Stimulated activated naive CD8-positive, alpha-beta T cell treated with anti-CD3 and anti-CD28 coated beads, Interleukin-15, Interleukin-2, amounts not matched to agents 100 ng/mL and 50 ng/mL, for 24 hours (primary cell): ENCODE measurements at regions not wholly inside any gene's neighbourhood (a gene's known extent, or its start where the extent isn't known, plus 50 kb on each side); places are given as distances from the start of the nearest gene placed in this dataset.

Experiments
- H3K27ac Mint-ChIP-seq: one replicate; pipeline ENCODE4 v1.8.0; 2021; ENCODE audit warnings: mild to moderate bottlenecking, mixed read lengths
- H3K27me3 Mint-ChIP-seq: one replicate; pipeline ENCODE4 v1.8.0; 2021; ENCODE audit warnings: mixed read lengths
- H3K36me3 Mint-ChIP-seq: one replicate; pipeline ENCODE4 v1.8.0; 2021; ENCODE audit warnings: low read depth, mixed read lengths
- H3K4me1 Mint-ChIP-seq: one replicate; pipeline ENCODE4 v1.8.0; 2021; ENCODE audit warnings: low read depth, mixed read lengths
- H3K4me3 Mint-ChIP-seq: one replicate; pipeline ENCODE4 v1.8.0; 2021; ENCODE audit warnings: mild to moderate bottlenecking, mixed read lengths
- H3K9me3 Mint-ChIP-seq: one replicate; pipeline ENCODE4 v1.8.0; 2021; ENCODE audit warnings: mixed read lengths

GRCh38 chr12:82120901-82121300 is 237.3 kb downstream of the CCDC59 start:
- H3K27ac Mint-ChIP-seq, result no peak overlapping the region
- no peak overlapping the region for H3K4me3 Mint-ChIP-seq
- H3K9me3 Mint-ChIP-seq, result peaks cover 8% of the 10 kb centered on the region
- H3K27me3 Mint-ChIP-seq, result no peaks in the 10 kb centered on the region
- H3K4me1 Mint-ChIP-seq, result no peaks in the 10 kb centered on the region
- H3K36me3 Mint-ChIP-seq, result no peaks in the 10 kb centered on the region

- Mint-ChIP-seq H3K4me3 (no peak overlapping the region), H3K27me3 (no peaks in the 10 kb centered on the region), H3K4me1 (no peaks in the 10 kb centered on the region), H3K36me3 (no peaks in the 10 kb centered on the region), H3K27ac (no peak overlapping the region), H3K9me3 (no peaks in the 10 kb centered on the region)
These were observed 248.9 kb downstream of the CCDC59 start for GRCh38 chr12:82109243-82109642.

- Mint-ChIP-seq H3K4me1 (no peaks in the 10 kb centered on the region), H3K27me3 (no peaks in the 10 kb centered on the region), H3K4me3 (no peak overlapping the region), H3K36me3 (no peaks in the 10 kb centered on the region), H3K27ac (no peak overlapping the region), H3K9me3 (no peaks in the 10 kb centered on the region)
These were observed 249.6 kb downstream of the CCDC59 start for GRCh38 chr12:82108615-82109014.

GRCh38 chr12:82099216-82099615 is 259.0 kb downstream of the CCDC59 start:
- Mint-ChIP-seq H3K4me1 (no peaks in the 10 kb centered on the region), H3K9me3 (peaks cover 7% of the 10 kb centered on the region), H3K27ac (no peak overlapping the region), H3K27me3 (no peaks in the 10 kb centered on the region), H3K36me3 (no peaks in the 10 kb centered on the region), H3K4me3 (no peak overlapping the region)

GRCh38 chr12:82097877-82098276 is 260.3 kb downstream of the CCDC59 start:
- Mint-ChIP-seq H3K27ac (no peak overlapping the region), H3K36me3 (no peaks in the 10 kb centered on the region), H3K9me3 (peaks cover 7% of the 10 kb centered on the region), H3K4me1 (no peaks in the 10 kb centered on the region), H3K4me3 (no peak overlapping the region), H3K27me3 (no peaks in the 10 kb centered on the region)

- Mint-ChIP-seq H3K4me3 (no peak overlapping the region), H3K4me1 (no peaks in the 10 kb centered on the region), H3K27ac (no peak overlapping the region), H3K36me3 (no peaks in the 10 kb centered on the region), H3K27me3 (no peaks in the 10 kb centered on the region), H3K9me3 (peaks cover 7% of the 10 kb centered on the region)
These were observed 260.7 kb downstream of the CCDC59 start for GRCh38 chr12:82097438-82097837.

GRCh38 chr12:82090165-82090564 is 268.0 kb downstream of the CCDC59 start:
- Mint-ChIP-seq H3K9me3 (peaks cover 9% of the 10 kb centered on the region), H3K36me3 (no peaks in the 10 kb centered on the region), H3K4me1 (no peaks in the 10 kb centered on the region), H3K27ac (no peak overlapping the region), H3K4me3 (no peak overlapping the region), H3K27me3 (no peaks in the 10 kb centered on the region)

- Mint-ChIP-seq H3K36me3 (no peaks in the 10 kb centered on the region), H3K27me3 (no peaks in the 10 kb centered on the region), H3K4me3 (no peak overlapping the region), H3K4me1 (no peaks in the 10 kb centered on the region), H3K9me3 (peaks cover 11% of the 10 kb centered on the region), H3K27ac (no peak overlapping the region)
These were observed 268.6 kb downstream of the CCDC59 start for GRCh38 chr12:82089369-82090121.

- H3K9me3 Mint-ChIP-seq, result peaks cover 16% of the 10 kb centered on the region
- no peak overlapping the region for H3K27ac Mint-ChIP-seq
- H3K4me3 Mint-ChIP-seq, result no peak overlapping the region
- no peaks in the 10 kb centered on the region for H3K36me3 Mint-ChIP-seq
- no peaks in the 10 kb centered on the region for H3K27me3 Mint-ChIP-seq
- no peaks in the 10 kb centered on the region for H3K4me1 Mint-ChIP-seq
These were observed 275.7 kb downstream of the CCDC59 start for GRCh38 chr12:82082501-82082900.

- no peak overlapping the region for H3K27ac Mint-ChIP-seq
- H3K9me3 Mint-ChIP-seq, result no peaks in the 10 kb centered on the region
- H3K27me3 Mint-ChIP-seq, result no peaks in the 10 kb centered on the region
- no peak overlapping the region for H3K4me3 Mint-ChIP-seq
- no peaks in the 10 kb centered on the region for H3K4me1 Mint-ChIP-seq
- no peaks in the 10 kb centered on the region for H3K36me3 Mint-ChIP-seq
These were observed 288.2 kb downstream of the CCDC59 start for GRCh38 chr12:82069931-82070514.

GRCh38 chr12:82058197-82058596 is 299.0 kb upstream of the PPFIA2 start:
- Mint-ChIP-seq H3K36me3 (no peaks in the 10 kb centered on the region), H3K4me1 (no peaks in the 10 kb centered on the region), H3K9me3 (no peaks in the 10 kb centered on the region), H3K27me3 (no peaks in the 10 kb centered on the region), H3K4me3 (no peak overlapping the region), H3K27ac (no peak overlapping the region)

GRCh38 chr12:82057770-82058169 is 298.6 kb upstream of the PPFIA2 start:
- no peaks in the 10 kb centered on the region for H3K27me3 Mint-ChIP-seq
- H3K9me3 Mint-ChIP-seq, result no peaks in the 10 kb centered on the region
- no peaks in the 10 kb centered on the region for H3K36me3 Mint-ChIP-seq
- H3K27ac Mint-ChIP-seq, result no peak overlapping the region
- no peaks in the 10 kb centered on the region for H3K4me1 Mint-ChIP-seq
- no peak overlapping the region for H3K4me3 Mint-ChIP-seq

- H3K27ac Mint-ChIP-seq, result no peak overlapping the region
- H3K4me1 Mint-ChIP-seq, result no peaks in the 10 kb centered on the region
- H3K4me3 Mint-ChIP-seq, result no peak overlapping the region
- H3K27me3 Mint-ChIP-seq, result no peaks in the 10 kb centered on the region
- no peaks in the 10 kb centered on the region for H3K9me3 Mint-ChIP-seq
- no peaks in the 10 kb centered on the region for H3K36me3 Mint-ChIP-seq
These were observed 296.2 kb upstream of the PPFIA2 start for GRCh38 chr12:82055391-82055790.

GRCh38 chr12:82054566-82054965 is 295.4 kb upstream of the PPFIA2 start:
- no peaks in the 10 kb centered on the region for H3K4me1 Mint-ChIP-seq
- no peaks in the 10 kb centered on the region for H3K36me3 Mint-ChIP-seq
- H3K9me3 Mint-ChIP-seq, result peaks cover 5% of the 10 kb centered on the region
- no peaks in the 10 kb centered on the region for H3K27me3 Mint-ChIP-seq
- H3K27ac Mint-ChIP-seq, result no peak overlapping the region
- no peak overlapping the region for H3K4me3 Mint-ChIP-seq

GRCh38 chr12:82047446-82047845 is 288.3 kb upstream of the PPFIA2 start:
- Mint-ChIP-seq H3K4me3 (no peak overlapping the region), H3K27me3 (peaks cover 10% of the 10 kb centered on the region), H3K36me3 (no peaks in the 10 kb centered on the region), H3K4me1 (no peaks in the 10 kb centered on the region), H3K27ac (no peak overlapping the region), H3K9me3 (peaks cover 5% of the 10 kb centered on the region)
